ENCODE measurements at regions not wholly inside any gene's neighbourhood (a gene's known extent, or its start where the extent isn't known, plus 50 kb on each side); places are given as distances from the start of the nearest gene placed in this dataset.

DNA sequence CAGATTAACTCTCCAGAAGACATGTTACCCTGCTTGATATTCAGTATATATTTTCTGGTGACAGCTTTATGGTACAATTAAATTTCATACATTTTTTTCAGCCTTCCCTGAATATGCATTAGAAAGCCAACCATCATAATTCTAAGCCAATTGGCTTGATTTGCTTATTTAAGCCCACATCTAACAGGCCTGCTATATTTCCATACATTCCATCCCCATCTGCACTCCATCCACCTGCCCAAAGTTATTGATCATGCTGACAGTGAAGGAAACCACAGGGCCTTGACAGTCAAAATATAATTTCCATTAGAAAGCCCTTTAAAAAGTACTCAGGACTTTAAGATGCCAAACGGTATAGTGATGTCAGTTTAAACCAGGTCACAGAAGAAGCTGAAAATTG is 164.3 kb downstream of the GXYLT1 start (continued):
- TF ChIP-seq, protein P1, sequence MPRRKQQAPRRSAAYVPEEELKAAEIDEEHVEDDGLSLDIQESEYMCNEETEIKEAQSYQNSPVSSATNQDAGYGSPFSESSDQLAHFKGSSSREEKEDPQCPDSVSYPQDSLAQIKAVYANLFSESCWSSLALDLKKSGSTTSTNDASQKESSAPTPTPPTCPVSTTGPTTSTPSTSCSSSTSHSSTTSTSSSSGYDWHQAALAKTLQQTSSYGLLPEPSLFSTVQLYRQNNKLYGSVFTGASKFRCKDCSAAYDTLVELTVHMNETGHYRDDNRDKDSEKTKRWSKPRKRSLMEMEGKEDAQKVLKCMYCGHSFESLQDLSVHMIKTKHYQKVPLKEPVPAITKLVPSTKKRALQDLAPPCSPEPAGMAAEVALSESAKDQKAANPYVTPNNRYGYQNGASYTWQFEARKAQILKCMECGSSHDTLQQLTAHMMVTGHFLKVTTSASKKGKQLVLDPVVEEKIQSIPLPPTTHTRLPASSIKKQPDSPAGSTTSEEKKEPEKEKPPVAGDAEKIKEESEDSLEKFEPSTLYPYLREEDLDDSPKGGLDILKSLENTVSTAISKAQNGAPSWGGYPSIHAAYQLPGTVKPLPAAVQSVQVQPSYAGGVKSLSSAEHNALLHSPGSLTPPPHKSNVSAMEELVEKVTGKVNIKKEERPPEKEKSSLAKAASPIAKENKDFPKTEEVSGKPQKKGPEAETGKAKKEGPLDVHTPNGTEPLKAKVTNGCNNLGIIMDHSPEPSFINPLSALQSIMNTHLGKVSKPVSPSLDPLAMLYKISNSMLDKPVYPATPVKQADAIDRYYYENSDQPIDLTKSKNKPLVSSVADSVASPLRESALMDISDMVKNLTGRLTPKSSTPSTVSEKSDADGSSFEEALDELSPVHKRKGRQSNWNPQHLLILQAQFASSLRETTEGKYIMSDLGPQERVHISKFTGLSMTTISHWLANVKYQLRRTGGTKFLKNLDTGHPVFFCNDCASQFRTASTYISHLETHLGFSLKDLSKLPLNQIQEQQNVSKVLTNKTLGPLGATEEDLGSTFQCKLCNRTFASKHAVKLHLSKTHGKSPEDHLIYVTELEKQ (tag by site-specific recombination; IDR thresholded peaks at IDR 0.05; ENCODE audit: borderline replicate concordance): no peak
- no peak for TF ChIP-seq ZNF416 (tag by site-specific recombination; IDR thresholded peaks at IDR 0.05)
- TF ChIP-seq ZNF394 (tag by site-specific recombination; IDR thresholded peaks at IDR 0.05; ENCODE audit: borderline replicate concordance): no peak
- no peak for TF ChIP-seq GLI2 (tag by site-specific recombination; IDR thresholded peaks at IDR 0.05; ENCODE audit: borderline replicate concordance, low read depth)
- no peak for TF ChIP-seq SALL2 (tag by site-specific recombination; IDR thresholded peaks at IDR 0.05; ENCODE audit: borderline replicate concordance)
- no peak for TF ChIP-seq EGR2 (tag by site-specific recombination; IDR thresholded peaks at IDR 0.05; ENCODE audit: low read depth)
- no peak for TF ChIP-seq KLF8 (tag by site-specific recombination; IDR thresholded peaks at IDR 0.05)
- no peak for TF ChIP-seq ZNF248 (tag by site-specific recombination; IDR thresholded peaks at IDR 0.05)

DNA sequence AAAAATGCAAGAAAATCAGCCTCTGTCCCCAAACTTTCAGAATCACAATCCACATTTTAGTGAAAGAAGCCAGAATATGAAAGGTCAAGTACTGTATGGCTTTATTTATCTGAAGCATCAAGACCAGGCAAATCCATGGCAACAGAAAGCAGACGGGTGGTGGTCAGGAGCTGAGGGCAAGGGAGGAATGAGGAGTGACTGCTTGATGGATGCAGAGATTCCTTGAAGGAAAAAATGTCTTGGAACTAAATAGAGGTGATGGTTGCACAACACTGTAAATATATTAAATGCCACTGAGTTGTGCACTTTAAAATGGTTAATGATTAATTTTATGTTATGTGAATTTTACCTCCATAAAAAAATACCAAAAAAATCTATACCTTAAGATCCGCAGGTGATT is 165.1 kb downstream of the GXYLT1 start:
- POLR2A ChIA-PET: no interaction called here
- CTCF ChIA-PET: interaction anchor here (1.0 kb wide), 1 partner anchor 392 kb away, joined by 6 read pairs; no protein-coding TSS in a partner anchor
- peaks cover 15% of the 10 kb centered on the region for H3K4me1 ChIP-seq (ENCODE audit: control insufficient read depth, insufficient read depth, low read length)
- no peaks in the 10 kb centered on the region for H3K9me3 ChIP-seq (ENCODE audit: control insufficient read depth, insufficient read depth, low read depth, low read length)
- H3K27ac ChIP-seq (ENCODE audit: extremely low read depth, low read depth, low read length): no peak overlapping the region
- H3K4me3 ChIP-seq (ENCODE audit: low read depth, low read length): no peak overlapping the region
- no peaks in the 10 kb centered on the region for H3K36me3 ChIP-seq (ENCODE audit: control insufficient read depth in 2 of 2, insufficient read depth in 1 of 2, low read length in 2 of 2)
- TF ChIP-seq GLI4 (tag by site-specific recombination; IDR thresholded peaks at IDR 0.05) (no peak), ZNF274 (IDR thresholded peaks at IDR 0.05; ENCODE audit: low read length) (no peak), ZNF274 (tag by site-specific recombination; IDR thresholded peaks at IDR 0.05; ENCODE audit: borderline replicate concordance) (no peak), OSR2 (tag by site-specific recombination; IDR thresholded peaks at IDR 0.05) (no peak), ZNF24 (tag by site-specific recombination; IDR thresholded peaks at IDR 0.05) (no peak), OVOL3 (tag by site-specific recombination; IDR thresholded peaks at IDR 0.05) (no peak), KLF16 (tag by site-specific recombination; IDR thresholded peaks at IDR 0.05) (no peak), SCRT1 (tag by site-specific recombination; IDR thresholded peaks at IDR 0.05; ENCODE audit: borderline replicate concordance) (no peak), ZNF548 (tag by site-specific recombination; IDR thresholded peaks at IDR 0.05) (no peak), ZNF776 (tag by site-specific recombination; IDR thresholded peaks at IDR 0.05; ENCODE audit: borderline replicate concordance) (no peak), GLIS2 (tag by site-specific recombination; IDR thresholded peaks at IDR 0.05) (no peak), ZNF629 (tag by site-specific recombination; IDR thresholded peaks at IDR 0.05) (no peak), ZNF19 (tag by site-specific recombination; IDR thresholded peaks at IDR 0.05; ENCODE audit: low read depth) (no peak), ZFP37 (tag by site-specific recombination; IDR thresholded peaks at IDR 0.05) (no peak)
- TF ChIP-seq, protein P2, sequence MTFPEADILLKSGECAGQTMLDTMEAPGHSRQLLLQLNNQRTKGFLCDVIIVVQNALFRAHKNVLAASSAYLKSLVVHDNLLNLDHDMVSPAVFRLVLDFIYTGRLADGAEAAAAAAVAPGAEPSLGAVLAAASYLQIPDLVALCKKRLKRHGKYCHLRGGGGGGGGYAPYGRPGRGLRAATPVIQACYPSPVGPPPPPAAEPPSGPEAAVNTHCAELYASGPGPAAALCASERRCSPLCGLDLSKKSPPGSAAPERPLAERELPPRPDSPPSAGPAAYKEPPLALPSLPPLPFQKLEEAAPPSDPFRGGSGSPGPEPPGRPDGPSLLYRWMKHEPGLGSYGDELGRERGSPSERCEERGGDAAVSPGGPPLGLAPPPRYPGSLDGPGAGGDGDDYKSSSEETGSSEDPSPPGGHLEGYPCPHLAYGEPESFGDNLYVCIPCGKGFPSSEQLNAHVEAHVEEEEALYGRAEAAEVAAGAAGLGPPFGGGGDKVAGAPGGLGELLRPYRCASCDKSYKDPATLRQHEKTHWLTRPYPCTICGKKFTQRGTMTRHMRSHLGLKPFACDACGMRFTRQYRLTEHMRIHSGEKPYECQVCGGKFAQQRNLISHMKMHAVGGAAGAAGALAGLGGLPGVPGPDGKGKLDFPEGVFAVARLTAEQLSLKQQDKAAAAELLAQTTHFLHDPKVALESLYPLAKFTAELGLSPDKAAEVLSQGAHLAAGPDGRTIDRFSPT (tag by site-specific recombination; IDR thresholded peaks at IDR 0.05): no peak
- TF ChIP-seq, protein P3, sequence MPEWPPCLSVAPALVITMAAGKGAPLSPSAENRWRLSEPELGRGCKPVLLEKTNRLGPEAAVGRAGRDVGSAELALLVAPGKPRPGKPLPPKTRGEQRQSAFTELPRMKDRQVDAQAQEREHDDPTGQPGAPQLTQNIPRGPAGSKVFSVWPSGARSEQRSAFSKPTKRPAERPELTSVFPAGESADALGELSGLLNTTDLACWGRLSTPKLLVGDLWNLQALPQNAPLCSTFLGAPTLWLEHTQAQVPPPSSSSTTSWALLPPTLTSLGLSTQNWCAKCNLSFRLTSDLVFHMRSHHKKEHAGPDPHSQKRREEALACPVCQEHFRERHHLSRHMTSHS (tag by site-specific recombination; IDR thresholded peaks at IDR 0.05): no peak
- TF ChIP-seq, protein P4, sequence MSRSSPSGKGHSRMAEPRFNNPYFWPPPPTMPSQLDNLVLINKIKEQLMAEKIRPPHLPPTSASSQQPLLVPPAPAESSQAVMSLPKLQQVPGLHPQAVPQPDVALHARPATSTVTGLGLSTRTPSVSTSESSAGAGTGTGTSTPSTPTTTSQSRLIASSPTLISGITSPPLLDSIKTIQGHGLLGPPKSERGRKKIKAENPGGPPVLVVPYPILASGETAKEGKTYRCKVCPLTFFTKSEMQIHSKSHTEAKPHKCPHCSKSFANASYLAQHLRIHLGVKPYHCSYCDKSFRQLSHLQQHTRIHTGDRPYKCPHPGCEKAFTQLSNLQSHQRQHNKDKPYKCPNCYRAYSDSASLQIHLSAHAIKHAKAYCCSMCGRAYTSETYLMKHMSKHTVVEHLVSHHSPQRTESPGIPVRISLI (tag by site-specific recombination; IDR thresholded peaks at IDR 0.05): no peak
- TF ChIP-seq, protein P5, sequence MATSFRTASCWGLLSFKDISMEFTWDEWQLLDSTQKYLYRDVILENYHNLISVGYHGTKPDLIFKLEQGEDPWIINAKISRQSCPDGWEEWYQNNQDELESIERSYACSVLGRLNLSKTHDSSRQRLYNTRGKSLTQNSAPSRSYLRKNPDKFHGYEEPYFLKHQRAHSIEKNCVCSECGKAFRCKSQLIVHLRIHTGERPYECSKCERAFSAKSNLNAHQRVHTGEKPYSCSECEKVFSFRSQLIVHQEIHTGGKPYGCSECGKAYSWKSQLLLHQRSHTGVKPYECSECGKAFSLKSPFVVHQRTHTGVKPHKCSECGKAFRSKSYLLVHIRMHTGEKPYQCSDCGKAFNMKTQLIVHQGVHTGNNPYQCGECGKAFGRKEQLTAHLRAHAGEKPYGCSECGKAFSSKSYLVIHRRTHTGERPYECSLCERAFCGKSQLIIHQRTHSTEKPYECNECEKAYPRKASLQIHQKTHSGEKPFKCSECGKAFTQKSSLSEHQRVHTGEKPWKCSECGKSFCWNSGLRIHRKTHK (tag by site-specific recombination; IDR thresholded peaks at IDR 0.05): no peak
- TF ChIP-seq, protein P6, sequence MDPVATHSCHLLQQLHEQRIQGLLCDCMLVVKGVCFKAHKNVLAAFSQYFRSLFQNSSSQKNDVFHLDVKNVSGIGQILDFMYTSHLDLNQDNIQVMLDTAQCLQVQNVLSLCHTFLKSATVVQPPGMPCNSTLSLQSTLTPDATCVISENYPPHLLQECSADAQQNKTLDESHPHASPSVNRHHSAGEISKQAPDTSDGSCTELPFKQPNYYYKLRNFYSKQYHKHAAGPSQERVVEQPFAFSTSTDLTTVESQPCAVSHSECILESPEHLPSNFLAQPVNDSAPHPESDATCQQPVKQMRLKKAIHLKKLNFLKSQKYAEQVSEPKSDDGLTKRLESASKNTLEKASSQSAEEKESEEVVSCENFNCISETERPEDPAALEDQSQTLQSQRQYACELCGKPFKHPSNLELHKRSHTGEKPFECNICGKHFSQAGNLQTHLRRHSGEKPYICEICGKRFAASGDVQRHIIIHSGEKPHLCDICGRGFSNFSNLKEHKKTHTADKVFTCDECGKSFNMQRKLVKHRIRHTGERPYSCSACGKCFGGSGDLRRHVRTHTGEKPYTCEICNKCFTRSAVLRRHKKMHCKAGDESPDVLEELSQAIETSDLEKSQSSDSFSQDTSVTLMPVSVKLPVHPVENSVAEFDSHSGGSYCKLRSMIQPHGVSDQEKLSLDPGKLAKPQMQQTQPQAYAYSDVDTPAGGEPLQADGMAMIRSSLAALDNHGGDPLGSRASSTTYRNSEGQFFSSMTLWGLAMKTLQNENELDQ (tag by site-specific recombination; IDR thresholded peaks at IDR 0.05; ENCODE audit: low read depth): no peak

All from HEK293 (cell line).